ENCODE measurements at regions not wholly inside any gene's neighbourhood (a gene's known extent, or its start where the extent isn't known, plus 50 kb on each side); places are given as distances from the start of the nearest gene placed in this dataset.

GRCh38 chr15:87294854-87295253, 961.7 kb downstream of the NTRK3 start:
- H3K27ac Mint-ChIP-seq: no peak overlapping the region
- Histone ChIP-seq H3K36me3 (ENCODE audit: control insufficient read depth, insufficient read depth, low read length) (no peaks in the 10 kb centered on the region), H3K27me3 (ENCODE audit: control insufficient read depth, insufficient read depth, low read length, poor library complexity, severe bottlenecking) (no peaks in the 10 kb centered on the region), H3K4me1 (ENCODE audit: control insufficient read depth, insufficient read depth, low read length) (no peaks in the 10 kb centered on the region), H3K4me3 (ENCODE audit: low read length) (no peak overlapping the region), H3K27ac (ENCODE audit: low read depth, low read length) (no peak overlapping the region), H3K9me3 (ENCODE audit: control insufficient read depth, low read length) (no peaks in the 10 kb centered on the region), H3K9ac (ENCODE audit: extremely low read depth, low read length, poor library complexity, severe bottlenecking) (no peak overlapping the region)
- H3K27me3 Mint-ChIP-seq (ENCODE audit: insufficient read depth): no peaks in the 10 kb centered on the region
- H3K4me3 Mint-ChIP-seq: no peak overlapping the region
- H3K36me3 Mint-ChIP-seq (ENCODE audit: low read depth): no peaks in the 10 kb centered on the region
- no peak for DNase-seq
- TF ChIP-seq, protein P1, sequence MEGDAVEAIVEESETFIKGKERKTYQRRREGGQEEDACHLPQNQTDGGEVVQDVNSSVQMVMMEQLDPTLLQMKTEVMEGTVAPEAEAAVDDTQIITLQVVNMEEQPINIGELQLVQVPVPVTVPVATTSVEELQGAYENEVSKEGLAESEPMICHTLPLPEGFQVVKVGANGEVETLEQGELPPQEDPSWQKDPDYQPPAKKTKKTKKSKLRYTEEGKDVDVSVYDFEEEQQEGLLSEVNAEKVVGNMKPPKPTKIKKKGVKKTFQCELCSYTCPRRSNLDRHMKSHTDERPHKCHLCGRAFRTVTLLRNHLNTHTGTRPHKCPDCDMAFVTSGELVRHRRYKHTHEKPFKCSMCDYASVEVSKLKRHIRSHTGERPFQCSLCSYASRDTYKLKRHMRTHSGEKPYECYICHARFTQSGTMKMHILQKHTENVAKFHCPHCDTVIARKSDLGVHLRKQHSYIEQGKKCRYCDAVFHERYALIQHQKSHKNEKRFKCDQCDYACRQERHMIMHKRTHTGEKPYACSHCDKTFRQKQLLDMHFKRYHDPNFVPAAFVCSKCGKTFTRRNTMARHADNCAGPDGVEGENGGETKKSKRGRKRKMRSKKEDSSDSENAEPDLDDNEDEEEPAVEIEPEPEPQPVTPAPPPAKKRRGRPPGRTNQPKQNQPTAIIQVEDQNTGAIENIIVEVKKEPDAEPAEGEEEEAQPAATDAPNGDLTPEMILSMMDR (conservative IDR thresholded peaks at IDR 0.05): no peak
- no peaks in the 10 kb centered on the region for H3K4me1 Mint-ChIP-seq
- peaks cover 6% of the 10 kb centered on the region for H3K9me3 Mint-ChIP-seq

DNA sequence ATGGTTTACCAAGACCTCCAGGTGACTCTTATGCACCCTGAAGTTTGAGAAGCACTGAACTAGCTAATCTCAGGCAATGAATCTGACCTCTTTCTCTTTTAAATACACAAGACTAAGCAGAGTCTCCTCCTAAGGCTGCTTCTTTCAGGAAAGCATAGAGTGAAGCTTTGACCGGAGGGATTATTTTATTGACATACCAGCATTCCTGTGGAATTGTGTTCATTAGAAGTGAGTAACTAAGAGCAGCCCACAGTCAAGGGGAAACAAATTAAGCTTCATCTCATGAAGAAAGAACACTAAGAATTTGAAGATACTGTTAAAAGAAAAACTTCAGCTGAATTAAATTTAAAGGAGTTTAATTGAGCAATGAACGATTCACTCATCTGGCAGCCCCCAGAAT, 963.5 kb downstream of the NTRK3 start:
- no peaks in the 10 kb centered on the region for H3K36me3 ChIP-seq (ENCODE audit: control insufficient read depth, insufficient read depth, low read length)
- TF ChIP-seq, protein P1 (conservative IDR thresholded peaks at IDR 0.05): no peak
- H3K9me3 ChIP-seq (ENCODE audit: control insufficient read depth, low read length): no peaks in the 10 kb centered on the region
- no peak overlapping the region for H3K4me3 Mint-ChIP-seq
- no peaks in the 10 kb centered on the region for H3K27me3 ChIP-seq (ENCODE audit: control insufficient read depth, insufficient read depth, low read length, poor library complexity, severe bottlenecking)
- H3K27ac Mint-ChIP-seq: no peak overlapping the region
- H3K4me3 ChIP-seq (ENCODE audit: low read length): no peak overlapping the region
- no peaks in the 10 kb centered on the region for H3K36me3 Mint-ChIP-seq (ENCODE audit: low read depth)
- H3K9ac ChIP-seq (ENCODE audit: extremely low read depth, low read length, poor library complexity, severe bottlenecking): no peak overlapping the region
- no peak overlapping the region for H3K27ac ChIP-seq (ENCODE audit: low read depth, low read length)
- no peaks in the 10 kb centered on the region for H3K4me1 ChIP-seq (ENCODE audit: control insufficient read depth, insufficient read depth, low read length)
- H3K4me1 Mint-ChIP-seq: no peaks in the 10 kb centered on the region
- 93 to 100% methylated on average over 1 to 2 of the region's 2 CpGs for WGBS, 2 experiments (ENCODE audit: insufficient coverage in 1 of 2, insufficient read length in 1 of 2)
- H3K27me3 Mint-ChIP-seq (ENCODE audit: insufficient read depth): no peaks in the 10 kb centered on the region
- peaks cover 6% of the 10 kb centered on the region for H3K9me3 Mint-ChIP-seq
- DNase-seq: no peak

DNA sequence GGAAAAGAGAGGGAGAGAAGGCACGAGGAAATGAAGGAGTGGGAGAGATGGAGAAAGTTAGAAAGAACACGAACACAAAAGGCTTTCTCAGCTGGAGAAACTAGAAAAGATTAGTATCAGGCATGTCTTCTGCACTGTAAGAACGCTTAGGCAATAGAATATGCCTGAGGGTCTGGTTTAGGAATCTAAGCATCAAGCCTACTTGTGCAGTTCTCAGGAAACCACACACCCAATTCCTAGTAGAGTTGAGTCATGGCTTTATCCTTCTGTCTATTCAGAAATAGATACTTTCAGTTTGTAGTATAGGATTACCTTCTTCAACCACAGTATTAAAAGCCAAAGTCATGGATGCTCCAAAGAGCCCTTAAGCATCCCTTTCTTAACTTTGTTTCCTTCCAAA, 969.4 kb downstream of the NTRK3 start:
- 71 to 82% methylated on average over 3 of the region's 3 CpGs for WGBS, 2 experiments (ENCODE audit: insufficient coverage in 1 of 2, insufficient read length in 1 of 2)
- no peak overlapping the region for H3K4me3 Mint-ChIP-seq
- H3K9me3 ChIP-seq (ENCODE audit: control insufficient read depth, low read length): peaks cover under 1% of the 10 kb centered on the region
- no peak for DNase-seq
- H3K36me3 ChIP-seq (ENCODE audit: control insufficient read depth, insufficient read depth, low read length): no peaks in the 10 kb centered on the region
- no peaks in the 10 kb centered on the region for H3K4me1 Mint-ChIP-seq
- H3K4me1 ChIP-seq (ENCODE audit: control insufficient read depth, insufficient read depth, low read length): no peaks in the 10 kb centered on the region
- H3K27ac Mint-ChIP-seq: no peak overlapping the region
- no peaks in the 10 kb centered on the region for H3K27me3 ChIP-seq (ENCODE audit: control insufficient read depth, insufficient read depth, low read length, poor library complexity, severe bottlenecking)
- peaks cover 10% of the 10 kb centered on the region for H3K9me3 Mint-ChIP-seq
- no peaks in the 10 kb centered on the region for H3K36me3 Mint-ChIP-seq (ENCODE audit: low read depth)
- H3K27ac ChIP-seq (ENCODE audit: low read depth, low read length): no peak overlapping the region
- no peak overlapping the region for H3K9ac ChIP-seq (ENCODE audit: extremely low read depth, low read length, poor library complexity, severe bottlenecking)
- no peaks in the 10 kb centered on the region for H3K27me3 Mint-ChIP-seq (ENCODE audit: insufficient read depth)
- TF ChIP-seq, protein P1 (conservative IDR thresholded peaks at IDR 0.05): no peak
- H3K4me3 ChIP-seq (ENCODE audit: low read length): no peak overlapping the region

All from endodermal cell (in vitro differentiated cells).